B cell (primary cell): ENCODE measurements at regions not wholly inside any gene's neighbourhood (a gene's known extent, or its start where the extent isn't known, plus 50 kb on each side); places are given as distances from the start of the nearest gene placed in this dataset.

Source experiments
- ATAC-seq: fragments of 200-7000 bp; cut with Tn5 transposase; one replicate; pipeline ENCODE4 v1.10.0; 2021; ENCODE audit warnings: low read depth, mild to moderate bottlenecking, moderate number of reproducible peaks, moderate library complexity
- CTCF ChIA-PET: fragments of 350-600 bp; sonication (Branson Sonifier 250); formaldehyde crosslinking; loops from one replicate; lab custom pipeline; 2021; ENCODE audit warnings: antibody characterized with exemption, inconsistent platforms; lab: Charles Lee
- POLR2A ChIA-PET: fragments of 350-600 bp; sonication (Branson Sonifier 250); formaldehyde crosslinking; loops from one replicate; lab custom pipeline; 2021; ENCODE audit warnings: antibody characterized with exemption; lab: Charles Lee
- DNase-seq: peaks from one replicate; pipeline ENCODE4 v3.0.0; 2013
- H2AFZ ChIP-seq: 2 replicates; pipeline ENCODE4 v1.6.1; 2012; ENCODE audit warnings: mild to moderate bottlenecking, low read depth, low read length; ENCODE audit not compliant: insufficient read depth, poor library complexity, severe bottlenecking
- H3K27ac ChIP-seq, 2 donors: 1 replicate in 1 of 2; 2 replicates in 1 of 2; pipeline ENCODE4 v1.5.1; 2012 to 2013; ENCODE audit warnings: low read length in 2 of 2, mild to moderate bottlenecking in 2 of 2, moderate library complexity in 1 of 2
- H3K27me3 ChIP-seq, 4 experiments: fragments of 200-600 bp in 1 of 4; sonication (generic) in 1 of 4; replicated peaks in 1 of 4; 1 replicate in 2 of 4; 2 replicates in 2 of 4; pipeline versions ENCODE4 v1.6.1 to v1.7.0; 2013 to 2016; ENCODE audit warnings: low read length in 3 of 4, mild to moderate bottlenecking in 2 of 4, mixed read lengths in 1 of 4, moderate library complexity in 1 of 4; ENCODE audit not compliant: insufficient read depth in 4 of 4, control insufficient read depth in 3 of 4; ENCODE audit errors: control extremely low read depth in 1 of 4
- H3K36me3 ChIP-seq, 2 experiments: replicated peaks in 1 of 2; 1 replicate in 1 of 2; 2 replicates in 1 of 2; pipeline versions ENCODE4 v1.6.1 to v1.7.1; 2013; ENCODE audit warnings: low read length in 1 of 2; ENCODE audit not compliant: insufficient read depth in 2 of 2, control insufficient read depth in 1 of 2; ENCODE audit errors: control extremely low read depth in 1 of 2, extremely low read depth in 1 of 2
- H3K4me1 ChIP-seq, 2 donors: fragments of 200-600 bp in 1 of 2; sonication (generic) in 1 of 2; 1 replicate in 1 of 2; 2 replicates in 1 of 2; pipeline versions ENCODE4 v1.5.1 to v1.6.1; 2013 to 2017; ENCODE audit warnings: low read length in 2 of 2; ENCODE audit not compliant: control insufficient read depth in 2 of 2, insufficient read depth in 2 of 2
- H3K4me2 ChIP-seq: replicated peaks from 2 replicates; pipeline ENCODE3; 2012; ENCODE audit warnings: mild to moderate bottlenecking, low read depth, low read length; ENCODE audit not compliant: poor library complexity, severe bottlenecking
- H3K4me3 ChIP-seq, 5 experiments: fragments of 200-600 bp in 1 of 5; sonication (generic) in 1 of 5; 1 replicate in 3 of 5; 2 replicates in 2 of 5; pipeline versions ENCODE4 v1.5.1 to v1.7.0; 2011 to 2016; ENCODE audit warnings: low read length in 4 of 5, mild to moderate bottlenecking in 4 of 5, low read depth in 2 of 5, control low read depth in 1 of 5, moderate library complexity in 1 of 5; ENCODE audit not compliant: insufficient read depth in 1 of 5; ENCODE audit errors: control extremely low read depth in 1 of 5, extremely low read depth in 1 of 5
- H3K79me2 ChIP-seq: fragments of 200-600 bp; sonication (generic); one replicate; pipeline ENCODE4 v1.6.0; 2016; ENCODE audit warnings: low read length; ENCODE audit not compliant: control insufficient read depth, insufficient read depth
- H3K9ac ChIP-seq: fragments of 200-600 bp; sonication (generic); 2 replicates; pipeline ENCODE4 v1.6.1; 2017; ENCODE audit warnings: mild to moderate bottlenecking, low read length, moderate library complexity
- H3K9me3 ChIP-seq, 3 donors: one replicate each; pipeline versions ENCODE4 v1.6.1 to v1.7.1; 2013; ENCODE audit warnings: low read length in 2 of 3; ENCODE audit not compliant: control insufficient read depth in 2 of 3, insufficient read depth in 1 of 3; ENCODE audit errors: control extremely low read depth in 1 of 3
- H4K20me1 ChIP-seq: 2 replicates; pipeline ENCODE4 v1.6.0; 2012; ENCODE audit warnings: mild to moderate bottlenecking, low read length; ENCODE audit not compliant: insufficient read depth, control insufficient read depth, poor library complexity, severe bottlenecking
- H3K27ac Mint-ChIP-seq: one replicate; pipeline ENCODE4 v1.8.0; 2021; ENCODE audit warnings: mixed read lengths
- H3K27me3 Mint-ChIP-seq: one replicate; pipeline ENCODE4 v1.8.0; 2021; ENCODE audit warnings: mixed read lengths
- H3K4me1 Mint-ChIP-seq: one replicate; pipeline ENCODE4 v1.8.0; 2021; ENCODE audit warnings: mixed read lengths
- H3K4me3 Mint-ChIP-seq: one replicate; pipeline ENCODE4 v1.8.0; 2021; ENCODE audit warnings: mixed read lengths
- H3K9me3 Mint-ChIP-seq: one replicate; pipeline ENCODE4 v1.8.0; 2022; ENCODE audit warnings: mixed read lengths; ENCODE audit not compliant: insufficient read depth
- CTCF ChIP-seq: fragments of 200-600 bp; IDR thresholded peaks from one replicate; pipeline ENCODE4 v1.8.0; 2022; ENCODE audit warnings: antibody characterized with exemption, mild to moderate bottlenecking
- EZH2 ChIP-seq: IDR thresholded peaks from 2 replicates; pipeline ENCODE4 v1.6.1; 2012; ENCODE audit warnings: borderline replicate concordance, low read depth, mild to moderate bottlenecking, moderate library complexity, low read length; ENCODE audit not compliant: insufficient read depth, poor library complexity, severe bottlenecking
- WGBS: methylation state at CpG from one replicate; pipeline ENCODE4 v1.1.5; 2013; ENCODE audit warnings: missing lambda C conversion rate; ENCODE audit not compliant: insufficient coverage; 5-methylcytosine and 5-hydroxymethylcytosine counted together
- intact Hi-C: fragments of 100-400 bp; cut with micrococcal nuclease; formaldehyde crosslinking; loops from one replicate; pipeline ENCODE4 v1.10.0; 2022

- WGBS: 55% methylated on average over 7 of the region's 7 CpGs
- ChIA-PET CTCF (no interaction called here), POLR2A (no interaction called here)
- H3K79me2 ChIP-seq: no peaks in the 10 kb centered on the region
- H4K20me1 ChIP-seq: no peaks in the 10 kb centered on the region
- no peak overlapping the region for H3K4me3 ChIP-seq
- Mint-ChIP-seq H3K27ac (no peak overlapping the region), H3K9me3 (no peaks in the 10 kb centered on the region), H3K4me3 (no peak overlapping the region), H3K27me3 (peaks cover 33% of the 10 kb centered on the region), H3K4me1 (peaks cover 6% of the 10 kb centered on the region)
- DNase-seq (no peak), ATAC-seq (no peak)
- no peaks in the 10 kb centered on the region for H3K36me3 ChIP-seq
- H3K4me1 ChIP-seq: peaks cover 6 to 7% of the 10 kb centered on the region in 2 donors
- no peak overlapping the region for H2AFZ ChIP-seq
- no peak overlapping the region for H3K4me2 ChIP-seq
- no peak overlapping the region for H3K27ac ChIP-seq
- no peaks in the 10 kb centered on the region for H3K27me3 ChIP-seq
- H3K9ac ChIP-seq: no peak overlapping the region
- intact Hi-C loops: no loop called here
- peaks cover 0 to 3% (median 0%) of the 10 kb centered on the region in 3 donors for H3K9me3 ChIP-seq
- TF ChIP-seq EZH2 (no peak), CTCF (no peak)
These were observed 101.4 kb upstream of the ZFHX3 start for GRCh38 chr16:73149334-73149733.

- peaks cover 28% of the 10 kb centered on the region for H3K27me3 Mint-ChIP-seq
- H3K9ac ChIP-seq: no peak overlapping the region
- H3K4me1 ChIP-seq: no peaks in the 10 kb centered on the region
- no peaks in the 10 kb centered on the region for H4K20me1 ChIP-seq
- CTCF ChIA-PET: no interaction called here
- no peak overlapping the region for H3K4me3 ChIP-seq
- H3K4me1 Mint-ChIP-seq: no peaks in the 10 kb centered on the region
- no peak for ATAC-seq
- intact Hi-C loops: no loop called here
- H3K79me2 ChIP-seq: no peaks in the 10 kb centered on the region
- no peak for DNase-seq
- no peak for TF ChIP-seq EZH2
- TF ChIP-seq CTCF: no peak
- H3K9me3 ChIP-seq: no peaks in the 10 kb centered on the region
- no peaks in the 10 kb centered on the region for H3K9me3 Mint-ChIP-seq
- H2AFZ ChIP-seq: no peak overlapping the region
- WGBS: 100% methylated on average over 2 of the region's 3 CpGs
- H3K27me3 ChIP-seq: no peaks in the 10 kb centered on the region
- no peaks in the 10 kb centered on the region for H3K36me3 ChIP-seq
- H3K4me3 Mint-ChIP-seq: no peak overlapping the region
- no peak overlapping the region for H3K27ac ChIP-seq
- POLR2A ChIA-PET: no interaction called here
- no peak overlapping the region for H3K4me2 ChIP-seq
- H3K27ac Mint-ChIP-seq: no peak overlapping the region
These were observed 100.0 kb upstream of the ZFHX3 start for GRCh38 chr16:73147958-73148357.
